ENCODE measurements at regions not wholly inside any gene's neighbourhood (a gene's known extent, or its start where the extent isn't known, plus 50 kb on each side); places are given as distances from the start of the nearest gene placed in this dataset.

DNA sequence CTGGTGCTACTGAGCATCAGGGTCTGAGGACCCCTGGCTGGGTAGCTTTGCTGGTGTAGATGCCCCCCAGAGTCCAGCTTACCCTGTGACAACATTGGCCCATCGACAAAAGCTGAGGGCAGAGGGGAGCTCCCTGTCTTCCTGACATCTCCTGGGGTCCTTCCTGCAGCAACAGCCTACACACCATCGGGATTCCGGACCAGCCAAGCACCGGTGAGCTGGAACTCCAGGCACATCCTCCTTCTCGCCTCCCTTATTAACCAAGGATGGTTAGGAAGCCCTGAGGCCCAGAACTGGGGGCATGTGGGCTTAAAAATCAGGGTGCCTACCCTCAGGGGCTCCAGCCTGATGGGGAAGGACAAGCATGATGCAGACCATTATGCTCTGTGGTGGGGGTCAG is 658.0 kb downstream of the PTPRU start:
- no peaks in the 10 kb centered on the region for H3K9me3 Mint-ChIP-seq (ENCODE audit: low read depth)
- TF ChIP-seq, protein P1, sequence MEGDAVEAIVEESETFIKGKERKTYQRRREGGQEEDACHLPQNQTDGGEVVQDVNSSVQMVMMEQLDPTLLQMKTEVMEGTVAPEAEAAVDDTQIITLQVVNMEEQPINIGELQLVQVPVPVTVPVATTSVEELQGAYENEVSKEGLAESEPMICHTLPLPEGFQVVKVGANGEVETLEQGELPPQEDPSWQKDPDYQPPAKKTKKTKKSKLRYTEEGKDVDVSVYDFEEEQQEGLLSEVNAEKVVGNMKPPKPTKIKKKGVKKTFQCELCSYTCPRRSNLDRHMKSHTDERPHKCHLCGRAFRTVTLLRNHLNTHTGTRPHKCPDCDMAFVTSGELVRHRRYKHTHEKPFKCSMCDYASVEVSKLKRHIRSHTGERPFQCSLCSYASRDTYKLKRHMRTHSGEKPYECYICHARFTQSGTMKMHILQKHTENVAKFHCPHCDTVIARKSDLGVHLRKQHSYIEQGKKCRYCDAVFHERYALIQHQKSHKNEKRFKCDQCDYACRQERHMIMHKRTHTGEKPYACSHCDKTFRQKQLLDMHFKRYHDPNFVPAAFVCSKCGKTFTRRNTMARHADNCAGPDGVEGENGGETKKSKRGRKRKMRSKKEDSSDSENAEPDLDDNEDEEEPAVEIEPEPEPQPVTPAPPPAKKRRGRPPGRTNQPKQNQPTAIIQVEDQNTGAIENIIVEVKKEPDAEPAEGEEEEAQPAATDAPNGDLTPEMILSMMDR (IDR thresholded peaks at IDR 0.05; ENCODE audit: unreplicated experiment): no peak
- no peak overlapping the region for H3K27ac Mint-ChIP-seq
- H3K36me3 Mint-ChIP-seq (ENCODE audit: insufficient read depth): no peaks in the 10 kb centered on the region
- H3K27me3 Mint-ChIP-seq: peaks cover 60% of the 10 kb centered on the region
- no peak for DNase-seq (ENCODE audit: low spot score, unreplicated experiment)
- H3K4me3 Mint-ChIP-seq (ENCODE audit: low read depth): no peak overlapping the region
- H3K4me1 Mint-ChIP-seq (ENCODE audit: low read depth): no peaks in the 10 kb centered on the region

DNA sequence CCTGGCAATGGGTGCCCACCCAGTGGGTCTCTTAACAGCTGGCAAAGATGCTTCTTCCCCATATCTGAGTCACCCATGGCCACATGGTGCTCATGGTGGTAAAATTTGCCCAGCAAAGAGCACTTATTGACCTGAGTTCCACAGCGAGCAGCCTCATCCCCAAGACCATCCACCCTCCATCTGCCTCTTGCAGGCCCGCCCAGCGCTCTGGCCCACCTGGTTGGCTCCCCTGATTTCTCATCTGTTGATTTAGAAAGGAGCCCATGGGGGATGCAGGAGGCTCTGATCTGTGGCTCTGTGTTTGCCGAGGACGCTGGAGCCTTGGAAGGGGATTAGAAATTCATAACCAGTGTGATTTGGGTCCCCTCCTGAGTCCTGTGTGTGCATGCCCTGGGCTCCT is 657.5 kb downstream of the PTPRU start:
- Mint-ChIP-seq H3K27ac (no peak overlapping the region), H3K36me3 (ENCODE audit: insufficient read depth) (no peaks in the 10 kb centered on the region), H3K4me1 (ENCODE audit: low read depth) (no peaks in the 10 kb centered on the region), H3K4me3 (ENCODE audit: low read depth) (no peak overlapping the region), H3K9me3 (ENCODE audit: low read depth) (no peaks in the 10 kb centered on the region), H3K27me3 (peaks cover 60% of the 10 kb centered on the region)
- no peak for DNase-seq (ENCODE audit: low spot score, unreplicated experiment)
- TF ChIP-seq, protein P1 (IDR thresholded peaks at IDR 0.05; ENCODE audit: unreplicated experiment): no peak

DNA sequence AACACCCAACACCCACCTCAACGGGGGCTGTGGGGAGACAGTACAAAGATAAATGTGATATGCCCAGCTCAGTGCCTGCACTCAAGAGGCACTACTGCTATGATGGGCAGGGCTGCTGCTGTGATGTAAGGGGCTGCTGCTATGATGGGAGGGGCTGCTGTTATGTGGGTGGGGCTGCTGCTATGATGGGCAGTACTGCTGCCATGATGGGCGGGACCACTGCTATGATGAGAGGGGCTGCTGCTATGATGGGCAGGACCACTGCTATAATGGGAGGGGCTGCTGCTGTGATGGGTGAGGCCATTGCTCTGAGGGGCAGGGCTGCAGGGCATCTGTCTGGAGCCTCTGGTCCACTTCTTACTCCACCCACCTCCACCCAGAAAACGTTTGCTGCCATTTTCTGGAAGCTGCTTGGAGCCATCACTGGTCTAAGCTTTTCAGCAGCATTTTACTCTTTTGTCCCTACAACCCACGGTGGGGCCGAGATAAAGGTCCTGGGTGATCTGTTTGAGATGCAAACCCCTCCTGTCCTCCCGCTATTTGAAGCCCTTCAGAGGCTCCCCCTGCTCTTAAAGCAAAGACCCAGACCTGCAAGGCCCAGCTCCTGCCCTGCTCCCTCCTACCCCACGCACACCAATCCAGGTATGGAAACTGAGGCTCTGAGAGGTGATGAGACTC is 656.9 kb downstream of the PTPRU start:
- H3K4me1 Mint-ChIP-seq (ENCODE audit: low read depth): no peaks in the 10 kb centered on the region
- TF ChIP-seq, protein P1 (IDR thresholded peaks at IDR 0.05; ENCODE audit: unreplicated experiment): no peak
- no peaks in the 10 kb centered on the region for H3K36me3 Mint-ChIP-seq (ENCODE audit: insufficient read depth)
- peaks cover 61% of the 10 kb centered on the region for H3K27me3 Mint-ChIP-seq
- H3K4me3 Mint-ChIP-seq (ENCODE audit: low read depth): no peak overlapping the region
- DNase-seq (ENCODE audit: low spot score, unreplicated experiment): no peak
- no peaks in the 10 kb centered on the region for H3K9me3 Mint-ChIP-seq (ENCODE audit: low read depth)
- H3K27ac Mint-ChIP-seq: no peak overlapping the region

DNA sequence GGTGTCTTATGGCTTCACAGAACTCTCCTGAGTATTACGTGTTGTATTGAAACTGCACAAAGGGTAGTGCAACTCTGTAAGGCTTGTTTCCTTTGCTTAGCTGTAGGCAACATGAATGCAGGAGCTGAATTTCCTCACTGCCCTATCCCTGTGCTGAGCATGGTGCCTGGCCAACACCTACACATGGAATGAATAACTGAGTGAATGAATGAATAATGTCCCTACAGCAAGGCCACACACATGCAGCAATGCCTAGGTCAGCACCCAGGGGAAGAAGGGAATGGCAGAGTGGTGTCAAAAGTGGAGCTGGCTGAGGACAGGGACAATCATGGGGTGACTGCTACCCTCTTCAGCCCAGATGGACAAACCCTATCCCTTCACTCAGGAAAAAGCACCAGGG is 655.9 kb downstream of the PTPRU start:
- H3K4me1 Mint-ChIP-seq (ENCODE audit: low read depth): no peaks in the 10 kb centered on the region
- no peak overlapping the region for H3K4me3 Mint-ChIP-seq (ENCODE audit: low read depth)
- H3K36me3 Mint-ChIP-seq (ENCODE audit: insufficient read depth): no peaks in the 10 kb centered on the region
- no peak overlapping the region for H3K27ac Mint-ChIP-seq
- no peaks in the 10 kb centered on the region for H3K9me3 Mint-ChIP-seq (ENCODE audit: low read depth)
- no peak for DNase-seq (ENCODE audit: low spot score, unreplicated experiment)
- TF ChIP-seq, protein P1 (IDR thresholded peaks at IDR 0.05; ENCODE audit: unreplicated experiment): no peak
- H3K27me3 Mint-ChIP-seq: peaks cover 53% of the 10 kb centered on the region

DNA sequence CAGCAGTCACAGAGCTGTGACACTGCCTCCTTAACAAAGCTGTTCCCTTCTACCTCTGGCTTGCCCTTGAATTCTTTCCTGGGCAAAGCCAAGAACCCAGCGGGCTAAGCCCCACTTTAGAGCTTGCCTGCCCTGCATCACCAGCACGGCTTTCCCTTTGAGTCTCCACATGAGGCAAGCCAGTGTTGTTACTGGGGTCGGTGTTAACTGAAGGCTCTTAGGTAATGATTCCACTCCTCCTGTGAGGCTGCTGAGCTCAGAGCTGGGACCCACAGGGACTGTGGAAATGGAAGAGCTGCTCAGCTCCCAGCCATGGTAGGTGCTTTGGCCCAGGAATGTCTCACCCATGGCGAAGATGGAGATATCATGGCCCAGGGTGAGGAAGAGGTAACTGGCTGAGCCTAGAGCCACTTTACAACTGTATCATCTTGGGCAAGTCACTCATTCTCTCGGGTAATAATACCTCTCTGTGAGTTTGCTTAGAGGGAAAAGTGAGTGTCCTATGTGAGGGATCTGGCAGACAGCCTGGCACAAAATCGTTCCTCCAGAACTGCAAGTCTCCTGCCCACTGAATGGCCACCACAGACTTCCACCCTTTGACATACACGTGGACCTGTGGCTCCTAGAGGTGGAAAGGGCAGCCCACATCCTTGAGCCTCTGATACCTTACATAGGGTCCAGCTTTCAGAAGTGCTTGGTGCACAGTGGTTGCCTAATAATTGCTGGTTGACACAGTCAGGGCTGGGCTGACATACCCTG is 654.1 kb downstream of the PTPRU start:
- Mint-ChIP-seq H3K27ac (no peak overlapping the region), H3K9me3 (ENCODE audit: low read depth) (no peaks in the 10 kb centered on the region), H3K4me1 (ENCODE audit: low read depth) (no peaks in the 10 kb centered on the region), H3K4me3 (ENCODE audit: low read depth) (no peak overlapping the region), H3K36me3 (ENCODE audit: insufficient read depth) (no peaks in the 10 kb centered on the region), H3K27me3 (peaks cover 40% of the 10 kb centered on the region)
- DNase-seq (ENCODE audit: low spot score, unreplicated experiment): no peak
- TF ChIP-seq, protein P1 (IDR thresholded peaks at IDR 0.05; ENCODE audit: unreplicated experiment): no peak

Measured in progenitor cell of endocrine pancreas (in vitro differentiated cells).